Skin epidermis (tissue), 12 donors: ENCODE measurements at regions not wholly inside any gene's neighbourhood (a gene's known extent, or its start where the extent isn't known, plus 50 kb on each side); places are given as distances from the start of the nearest gene placed in this dataset.

Experiments used
- H3K27ac ChIP-seq, 21 experiments: fragments of 200-600 bp; sonication (generic) in 11 of 21; one replicate each; pipeline ENCODE4 v1.5.0; 2020; ENCODE audit warnings: mild to moderate bottlenecking in 3 of 21, inconsistent platforms in 2 of 21, moderate library complexity in 2 of 21
- H3K4me3 ChIP-seq, 7 experiments: fragments of 200-600 bp; sonication (generic) in 2 of 7; one replicate each; pipeline ENCODE4 v1.5.0; 2020; ENCODE audit warnings: inconsistent platforms in 2 of 7, mild to moderate bottlenecking in 2 of 7, moderate library complexity in 1 of 7

DNA sequence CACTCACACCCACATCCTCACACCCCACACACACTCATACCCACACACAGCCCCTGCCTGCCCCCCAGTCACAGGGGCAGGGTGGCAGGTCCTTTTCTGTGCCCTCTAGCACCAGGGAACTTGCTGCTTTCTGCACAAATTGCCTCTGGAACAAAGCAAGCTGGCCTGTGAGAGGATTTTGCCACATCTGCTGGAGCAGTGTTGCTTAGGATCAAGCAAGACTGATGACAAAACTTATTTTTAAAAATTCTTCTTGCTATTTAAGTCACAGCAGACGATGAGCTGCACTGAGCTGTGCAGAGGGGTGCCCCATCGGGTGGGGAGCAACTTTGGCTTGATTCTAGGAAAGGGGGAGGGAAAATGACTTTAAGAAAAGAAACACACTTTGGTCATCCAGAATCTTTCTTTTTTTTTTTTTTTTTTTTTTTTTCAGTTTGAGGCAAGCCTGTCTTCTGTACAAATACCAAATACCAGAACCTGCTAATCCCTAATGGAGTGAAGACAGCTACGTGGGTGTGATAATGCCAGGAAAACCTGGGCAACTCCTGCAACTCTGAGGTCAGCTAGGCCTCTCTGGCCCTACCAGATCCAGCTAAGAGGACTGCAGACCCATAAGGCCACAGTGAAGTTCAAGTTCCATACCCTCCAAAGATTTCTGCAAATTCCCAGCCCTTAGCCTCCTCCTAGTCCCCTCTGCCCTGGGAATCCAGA lies 195.3 kb downstream of the ABHD5 start:
- H3K4me3 ChIP-seq, result no peak overlapping the region
- no peak overlapping the region for H3K27ac ChIP-seq

DNA sequence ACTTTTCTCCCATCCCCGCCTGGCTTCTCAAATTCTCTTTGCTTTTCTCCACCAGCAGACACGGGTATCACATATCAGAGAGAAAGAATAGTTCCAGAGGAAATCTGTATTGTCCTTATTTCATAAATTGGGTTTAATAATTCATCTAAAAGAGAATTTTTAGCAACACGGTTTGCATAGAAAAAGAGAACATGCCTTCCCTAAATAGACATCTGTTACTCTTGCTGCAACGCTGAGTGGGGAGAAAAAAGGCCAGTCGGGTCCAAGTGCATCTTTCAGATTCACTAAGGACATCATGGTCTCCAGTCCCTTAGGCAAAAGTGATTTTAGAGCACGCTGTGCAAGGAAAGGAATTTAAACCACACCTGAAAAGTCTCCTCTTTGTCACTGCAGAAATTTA lies 201.3 kb downstream of the ABHD5 start:
- H3K4me3 ChIP-seq, result no peak overlapping the region
- no peak overlapping the region for H3K27ac ChIP-seq

DNA sequence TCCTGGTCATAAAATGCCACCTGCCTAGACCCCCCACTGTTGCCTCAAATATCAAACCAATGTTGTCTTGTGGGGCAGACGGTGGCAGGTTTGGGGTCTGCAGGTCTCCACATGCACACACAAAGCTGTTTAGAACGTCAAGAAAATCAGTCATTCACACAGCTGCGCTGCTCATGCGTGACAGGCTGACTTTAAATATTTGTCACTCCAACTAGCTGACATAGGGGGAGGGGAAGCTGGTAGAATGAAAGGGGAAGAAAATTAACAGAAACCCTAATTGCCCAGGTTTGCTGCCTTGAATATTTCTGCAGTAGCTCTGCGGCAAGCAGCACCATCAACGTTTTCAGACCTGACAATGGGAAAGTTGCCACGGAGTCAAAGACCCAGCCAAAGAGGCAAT lies 201.8 kb downstream of the ABHD5 start:
- Histone ChIP-seq H3K4me3 (no peak overlapping the region), H3K27ac (no peak overlapping the region)

DNA sequence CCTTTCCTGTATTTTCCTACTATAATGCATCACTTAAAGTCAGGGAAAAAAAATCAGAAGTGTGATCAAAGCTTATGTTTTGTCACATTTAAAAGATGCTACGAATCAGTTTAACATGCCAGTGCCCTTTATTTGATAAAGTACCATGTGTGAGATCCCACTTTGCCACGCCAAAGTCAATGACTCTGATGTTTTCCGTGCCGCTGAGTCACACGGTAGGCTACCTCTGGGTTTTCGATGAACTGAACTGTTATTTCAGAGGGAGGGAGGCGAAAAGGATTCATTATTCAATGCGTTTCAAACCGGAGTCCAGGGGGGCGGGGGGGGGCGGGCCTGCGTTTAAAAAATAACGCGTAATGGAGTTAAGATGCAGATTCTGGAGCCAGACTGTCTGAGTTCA lies 203.0 kb downstream of the ABHD5 start:
- peak overlapping the region in 4 of 21 experiments; percentile 2 to 45 (median 38) for H3K27ac ChIP-seq
- H3K4me3 ChIP-seq, result peak overlapping the region; percentile 31 to 46 (median 40)

DNA sequence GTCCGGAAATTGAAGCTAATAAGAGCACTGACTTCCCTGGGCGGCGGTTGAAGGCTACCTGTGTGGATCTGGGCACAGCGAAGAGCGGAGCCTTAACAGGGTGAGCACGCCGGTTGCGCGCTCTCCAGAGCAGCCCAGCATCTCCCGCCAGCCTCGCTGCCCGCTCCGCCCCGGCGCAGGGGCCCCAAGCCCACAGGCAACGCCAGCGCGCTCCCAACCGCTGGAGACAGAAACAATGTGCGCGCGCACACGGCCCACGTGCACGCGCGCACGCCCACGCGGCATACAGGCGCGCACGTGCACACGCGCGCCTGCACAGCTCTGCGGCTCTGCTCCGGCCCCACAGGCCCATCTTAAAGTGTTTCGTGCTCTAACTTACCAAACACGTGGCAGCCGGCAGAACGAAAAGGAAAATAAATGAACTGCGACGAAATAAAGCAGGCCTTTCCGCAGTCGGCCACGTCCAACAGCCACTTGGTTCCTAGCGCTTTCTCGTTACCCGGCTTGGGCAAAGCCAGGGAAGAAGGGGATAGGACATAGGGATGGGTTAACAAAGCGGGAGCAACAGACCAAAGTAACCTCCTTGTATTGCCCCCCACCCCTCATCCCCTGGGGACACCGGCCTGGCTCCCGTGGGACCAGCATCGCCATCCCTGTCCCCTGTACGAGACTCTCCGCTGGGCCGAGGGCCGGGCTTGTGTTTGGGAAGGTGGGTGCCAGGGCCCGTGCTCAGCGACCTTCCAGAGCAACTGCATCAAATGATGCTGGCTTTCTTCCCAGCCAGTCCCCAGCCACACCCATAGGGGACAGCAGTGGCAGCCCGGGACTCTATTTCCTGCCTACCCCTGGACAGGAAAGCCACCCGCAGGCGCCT lies 203.7 kb downstream of the ABHD5 start:
- peak overlapping the region; percentile 31 to 46 (median 40) for H3K4me3 ChIP-seq

DNA sequence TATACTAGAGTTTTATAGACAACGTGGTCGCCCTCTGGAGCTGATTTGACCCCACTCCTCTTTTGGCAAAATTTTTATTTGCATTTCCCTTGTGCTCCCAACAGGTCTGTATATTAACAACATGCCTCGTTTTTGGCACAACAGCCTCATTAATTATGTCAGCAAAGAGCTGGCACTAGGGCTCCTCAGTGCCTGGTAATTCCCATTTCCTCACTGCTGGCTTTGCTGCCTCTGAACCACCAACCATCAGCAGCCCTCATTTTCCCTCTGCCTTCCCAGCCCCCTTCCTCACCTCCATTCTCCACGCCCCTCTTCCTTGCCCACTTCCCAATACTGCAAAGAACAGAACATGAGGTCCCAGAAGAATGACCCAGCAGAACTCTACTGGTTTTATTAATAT lies 204.8 kb downstream of the ABHD5 start:
- H3K4me3 ChIP-seq, result no peak overlapping the region

More for the DNA sequence above, 203.7 kb downstream of the ABHD5 start:
- peak overlapping the region in 5 of 21 experiments; percentile 2 to 45 (median 35) for H3K27ac ChIP-seq

DNA sequence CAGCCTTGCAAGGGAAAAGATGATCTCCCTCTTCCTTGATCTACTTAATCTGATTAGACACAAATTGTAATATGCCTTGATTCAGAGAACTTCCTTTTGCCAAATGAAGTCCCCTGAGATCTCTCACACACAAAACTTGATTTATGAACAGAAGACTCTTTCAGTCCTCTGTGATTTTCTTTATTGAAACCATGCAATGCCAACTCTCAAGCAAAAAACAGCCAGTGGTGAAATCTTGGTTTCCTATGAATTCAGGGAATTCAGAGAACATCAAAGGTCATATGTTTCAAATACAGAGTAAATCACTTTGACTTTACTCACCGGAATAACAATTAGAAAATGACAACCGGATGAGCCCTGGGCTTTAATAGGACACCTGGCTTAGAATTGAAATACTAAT lies 211.7 kb downstream of the ABHD5 start:
- Histone ChIP-seq H3K27ac (no peak overlapping the region), H3K4me3 (no peak overlapping the region)

More for the DNA sequence above, 204.8 kb downstream of the ABHD5 start:
- H3K27ac ChIP-seq, result no peak overlapping the region

DNA sequence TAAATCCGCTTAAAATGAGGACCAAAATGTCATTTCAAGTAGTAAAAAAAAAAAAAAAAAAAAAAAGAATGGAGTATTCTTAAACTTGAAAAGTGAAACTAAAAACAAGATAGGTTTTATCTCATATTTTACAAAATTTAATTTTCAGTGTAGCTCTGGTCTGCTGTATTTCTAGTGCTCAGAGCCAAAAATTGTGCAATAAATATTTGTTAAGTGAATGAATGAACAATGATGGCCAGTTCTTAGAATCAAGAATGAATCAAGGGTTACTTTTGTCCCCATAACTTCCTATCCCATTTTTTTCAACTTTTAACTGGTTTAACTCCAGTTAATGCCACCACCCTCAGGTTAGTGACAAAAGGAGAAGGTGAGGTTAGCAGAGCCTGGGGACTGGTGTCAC lies 214.4 kb downstream of the ABHD5 start:
- Histone ChIP-seq H3K4me3 (no peak overlapping the region), H3K27ac (no peak overlapping the region)

DNA sequence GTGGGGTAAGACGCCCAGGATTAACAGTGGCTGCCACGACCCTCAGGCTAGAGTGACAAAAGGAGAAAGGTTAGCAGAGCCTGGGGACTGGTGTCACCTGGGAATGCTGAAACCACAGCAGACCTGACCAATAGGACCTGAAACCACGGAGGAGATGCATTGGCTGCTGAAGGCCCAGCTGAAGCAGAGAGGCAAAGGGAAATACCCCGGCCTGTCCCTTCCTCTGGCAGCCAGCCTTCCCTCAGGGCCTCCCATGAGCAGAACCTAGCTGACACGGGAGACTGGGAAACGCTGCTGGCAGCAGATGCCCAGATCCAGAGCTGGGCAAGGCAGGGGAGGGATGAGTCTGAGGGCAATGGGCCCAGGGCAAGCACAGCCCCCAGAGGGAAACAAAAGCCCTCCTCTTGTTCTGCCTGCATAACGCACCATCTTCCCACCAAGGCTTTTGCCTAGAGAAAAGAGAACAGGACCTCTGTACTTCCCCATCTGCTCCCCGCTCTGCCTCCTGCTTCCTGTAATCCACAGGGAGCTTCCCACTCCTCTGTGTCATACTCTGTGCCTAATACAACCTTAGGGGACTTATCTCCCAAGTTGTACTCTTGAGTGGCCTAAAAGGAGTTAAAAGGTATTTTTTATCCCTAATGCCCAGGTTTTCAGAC lies 216.2 kb downstream of the ABHD5 start:
- H3K4me3 ChIP-seq, result no peak overlapping the region
- H3K27ac ChIP-seq, result no peak overlapping the region

DNA sequence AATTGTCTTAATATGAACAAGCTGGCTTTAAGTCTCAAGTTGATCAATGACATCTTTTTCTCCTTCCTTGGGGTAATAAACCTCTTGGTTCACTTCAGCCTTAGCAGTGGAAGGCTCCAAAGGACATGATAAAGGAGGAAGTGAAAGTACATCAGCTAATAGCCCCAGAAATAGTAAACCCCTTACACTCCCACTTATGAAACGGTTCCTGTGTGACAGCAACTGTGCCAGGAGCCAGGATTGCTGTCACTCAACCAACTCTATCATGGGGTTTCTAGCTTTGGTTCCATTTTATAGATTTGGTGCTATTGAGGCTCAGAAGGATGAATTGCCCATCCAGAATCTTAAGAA lies 216.7 kb downstream of the ABHD5 start:
- Histone ChIP-seq H3K27ac (no peak overlapping the region), H3K4me3 (no peak overlapping the region)

DNA sequence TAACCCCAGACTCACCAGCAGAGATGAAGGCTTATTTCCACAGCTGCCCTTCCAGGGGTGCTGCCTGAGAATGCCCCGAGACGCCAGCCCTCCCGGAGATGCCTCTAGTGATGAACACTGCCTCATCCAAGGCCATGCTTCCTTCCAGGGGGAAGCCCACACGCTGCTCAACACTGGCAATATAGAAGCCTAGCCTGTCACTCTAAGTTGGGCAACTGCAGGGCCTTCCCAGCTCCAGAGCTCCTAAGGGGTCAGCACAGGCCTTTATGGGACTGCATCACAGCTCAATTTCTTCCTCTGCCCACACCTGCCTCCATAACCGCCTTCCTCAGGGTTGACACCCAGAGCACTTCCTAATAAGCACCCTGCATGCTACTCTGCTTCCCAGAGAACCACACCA lies 217.7 kb downstream of the ABHD5 start:
- H3K27ac ChIP-seq, result no peak overlapping the region
- H3K4me3 ChIP-seq, result no peak overlapping the region

DNA sequence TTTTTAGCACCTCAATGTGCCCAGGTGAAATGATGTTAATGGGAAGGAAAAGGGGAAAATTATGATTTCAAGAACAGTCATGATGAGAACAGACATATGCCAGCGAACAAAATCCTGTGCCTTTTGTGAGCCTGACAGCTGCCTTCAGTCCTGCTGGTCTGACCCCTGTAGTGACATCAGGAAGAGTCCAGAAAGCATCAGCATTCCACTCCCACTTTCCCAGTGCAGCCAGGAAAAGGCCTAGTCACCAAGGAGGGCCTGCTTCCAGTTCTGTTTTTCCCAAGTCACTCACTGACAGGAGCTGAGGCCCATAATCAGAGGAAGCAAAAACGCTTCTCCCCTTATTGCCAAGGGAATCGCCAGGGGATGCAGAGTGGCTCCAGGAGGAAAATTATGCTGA lies 218.4 kb downstream of the ABHD5 start:
- Histone ChIP-seq H3K27ac (no peak overlapping the region), H3K4me3 (no peak overlapping the region)

DNA sequence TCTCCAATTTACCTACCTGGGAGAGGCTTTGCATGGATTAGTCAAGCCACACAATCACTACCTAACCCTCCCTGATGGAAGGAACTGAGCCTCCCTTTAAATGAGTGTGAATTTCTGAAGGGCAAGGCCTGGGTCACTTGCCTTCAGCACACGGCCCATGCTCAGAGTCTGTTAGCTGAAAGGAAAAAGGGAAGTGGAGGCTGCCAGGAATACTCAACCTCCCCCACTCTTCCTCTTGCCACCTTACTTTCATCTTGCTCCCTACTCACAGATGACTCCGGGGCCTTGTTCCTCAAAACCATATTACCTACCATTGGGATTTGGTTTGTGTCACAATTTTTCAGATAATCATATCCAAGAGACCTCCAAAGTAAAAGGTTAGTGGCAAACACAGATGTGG lies 220.0 kb downstream of the ABHD5 start:
- Histone ChIP-seq H3K27ac (no peak overlapping the region), H3K4me3 (no peak overlapping the region)

DNA sequence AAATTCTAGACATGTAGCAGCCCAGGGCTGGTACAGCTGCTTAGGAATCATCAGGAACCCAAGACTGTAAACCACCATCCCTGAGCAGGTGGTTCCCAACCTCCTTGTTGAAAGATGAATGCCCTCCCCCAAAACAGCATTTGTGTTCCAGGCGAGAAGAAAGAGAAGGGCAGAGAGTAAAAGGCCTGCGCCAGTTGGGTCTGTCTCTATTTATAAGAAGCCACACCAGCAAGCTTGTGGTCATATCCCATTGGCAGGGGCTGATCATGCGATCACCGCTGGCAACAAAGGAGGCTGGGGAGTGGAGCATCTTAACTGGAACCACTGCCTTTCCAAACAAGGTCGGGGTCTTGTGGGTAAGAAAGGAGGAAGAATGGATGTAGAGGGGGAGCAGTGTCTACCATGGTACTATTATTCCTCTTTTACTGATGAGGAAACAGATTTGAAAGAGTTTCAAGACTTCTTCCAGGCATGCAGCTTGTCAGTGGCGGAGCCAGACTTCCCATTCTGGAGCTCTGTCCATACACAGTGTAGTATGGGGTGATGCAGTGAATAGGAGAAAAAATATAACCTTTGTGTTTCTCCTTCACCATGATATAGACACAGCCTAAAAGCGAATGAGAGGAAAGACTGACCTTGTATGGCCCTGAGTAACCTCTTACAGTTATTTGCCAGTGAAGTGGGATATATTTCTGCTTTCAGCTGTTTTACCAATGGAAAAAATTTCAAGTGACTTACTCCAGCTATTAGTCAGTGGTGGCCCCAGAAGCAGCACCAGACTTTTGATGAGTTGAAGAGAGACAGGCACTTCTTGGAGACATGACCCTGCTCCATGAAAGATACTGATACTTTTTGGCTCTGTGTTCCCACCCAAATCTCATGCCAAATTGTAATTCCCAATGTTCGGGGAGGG lies 222.6 kb downstream of the ABHD5 start:
- Histone ChIP-seq H3K27ac (no peak overlapping the region), H3K4me3 (no peak overlapping the region)

DNA sequence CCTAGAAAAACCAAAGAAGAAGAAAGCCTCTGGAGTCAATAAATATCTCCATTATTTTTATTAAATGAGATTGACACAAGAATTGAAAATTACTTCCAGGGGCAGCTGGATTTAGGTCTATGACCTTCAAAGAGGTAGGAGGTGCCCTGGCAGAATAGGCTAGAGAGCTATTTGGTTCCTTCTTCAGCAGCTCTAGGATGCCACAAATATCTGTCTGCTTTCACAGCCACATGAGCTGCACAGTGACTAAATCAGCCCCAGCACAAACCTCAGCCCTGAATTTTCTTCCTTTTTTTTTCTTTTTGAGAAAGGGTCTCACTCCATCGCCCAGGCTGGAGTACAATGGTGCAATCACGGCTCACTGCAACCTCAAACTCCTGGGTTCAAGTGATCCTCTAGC lies 223.5 kb downstream of the ABHD5 start:
- no peak overlapping the region for H3K4me3 ChIP-seq
- no peak overlapping the region for H3K27ac ChIP-seq

DNA sequence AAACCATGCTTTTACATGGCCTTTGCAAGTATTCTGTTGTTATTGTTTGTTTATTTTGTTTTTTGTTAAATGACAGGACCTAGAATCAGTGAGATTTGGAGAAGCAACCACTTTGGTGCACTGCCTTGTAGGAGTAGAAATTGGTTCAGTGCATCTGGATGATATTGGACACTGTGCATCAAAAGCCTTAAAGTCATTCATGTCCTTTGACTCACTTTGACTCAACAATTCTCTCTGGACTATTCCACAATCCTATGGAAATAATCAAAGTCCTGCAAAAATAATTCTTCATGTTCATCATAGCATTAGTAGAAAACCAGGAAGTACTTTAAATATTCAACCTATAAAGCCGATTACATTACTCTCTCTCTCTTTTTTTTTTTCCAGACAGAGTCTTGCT lies 224.8 kb downstream of the ABHD5 start:
- Histone ChIP-seq H3K27ac (no peak overlapping the region), H3K4me3 (no peak overlapping the region)

DNA sequence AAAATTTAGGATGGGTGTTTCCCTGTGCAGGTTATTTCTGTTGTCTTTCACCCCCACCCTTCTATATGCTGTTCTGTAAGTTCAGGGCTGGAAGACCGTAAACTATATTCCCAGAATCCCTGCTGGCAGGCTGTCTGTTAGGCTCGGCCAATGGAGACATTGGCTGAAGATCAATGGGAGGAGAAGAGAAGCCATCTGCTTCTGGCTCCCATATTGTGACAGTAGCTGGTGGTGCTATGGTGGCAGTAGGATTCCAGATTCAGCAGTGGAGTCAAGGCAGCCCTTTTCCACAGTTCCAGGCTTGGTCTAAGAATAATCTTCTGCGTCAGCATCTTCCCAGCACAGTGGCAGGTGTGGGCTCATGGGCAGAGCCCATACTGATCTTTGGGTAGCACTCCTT lies 226.6 kb downstream of the ABHD5 start:
- Histone ChIP-seq H3K4me3 (no peak overlapping the region), H3K27ac (no peak overlapping the region)

DNA sequence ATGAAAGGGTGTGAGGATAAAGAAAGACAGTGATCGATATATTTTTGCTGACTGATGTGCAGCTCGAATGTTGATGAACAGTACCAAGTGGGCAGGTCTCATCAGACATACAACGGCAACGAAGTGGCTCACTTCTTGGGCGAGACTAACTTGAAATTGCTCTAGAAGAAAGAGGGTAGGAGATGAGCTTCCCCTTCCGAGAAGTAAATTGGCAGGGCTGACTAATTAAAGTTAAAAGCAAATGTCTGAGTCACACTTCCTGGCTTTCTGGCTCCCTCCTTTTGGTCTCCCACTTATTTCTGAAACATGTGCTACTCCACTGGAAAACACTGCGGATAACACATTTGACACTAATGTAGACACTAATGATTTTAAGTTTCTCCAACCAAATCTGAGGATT lies 228.3 kb downstream of the ABHD5 start:
- Histone ChIP-seq H3K4me3 (no peak overlapping the region), H3K27ac (no peak overlapping the region)

DNA sequence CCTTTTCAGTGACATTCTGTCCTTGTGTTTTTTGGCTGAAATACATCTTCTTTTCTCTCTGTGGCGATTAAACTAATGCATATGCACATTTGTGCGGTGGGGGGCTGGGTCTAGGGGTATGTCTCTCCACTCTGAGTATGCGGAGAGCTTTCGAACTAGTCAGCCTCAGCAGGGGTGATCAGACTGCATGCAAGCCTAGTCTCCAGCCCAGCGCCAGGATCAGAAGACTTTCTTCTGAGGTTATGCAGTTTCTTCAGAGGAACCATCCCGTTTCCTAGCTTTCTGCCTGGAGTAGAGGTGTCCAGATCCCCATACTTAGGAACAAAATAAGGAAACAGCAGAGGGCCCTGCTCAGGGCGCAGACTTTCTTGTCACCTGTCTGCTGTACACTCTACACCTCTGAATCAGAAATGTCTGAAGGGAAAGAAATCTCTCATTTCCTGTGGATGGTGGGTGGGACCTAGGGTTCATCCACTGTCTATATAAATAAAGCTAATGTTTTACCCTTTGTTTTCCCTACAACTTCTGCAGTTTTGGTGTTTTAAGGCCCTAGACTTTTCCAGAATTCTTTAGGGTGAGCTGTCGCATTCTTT lies 230.4 kb downstream of the ABHD5 start:
- no peak overlapping the region for H3K4me3 ChIP-seq
- H3K27ac ChIP-seq, result no peak overlapping the region
